Panc1 (cell line): ENCODE measurements at regions not wholly inside any gene's neighbourhood (a gene's known extent, or its start where the extent isn't known, plus 50 kb on each side); places are given as distances from the start of the nearest gene placed in this dataset.

ENCODE experiments used
- ATAC-seq: fragments of 200-7000 bp; cut with Tn5 transposase; 2 replicates; pipeline ENCODE4 v1.9.1; 2020; ENCODE audit warnings: mild to moderate bottlenecking, moderate library complexity
- BruUV-seq: library from RNA; stranded (reverse); fragments of 400-500 nt; replicated peaks from 2 replicates; lab custom pipeline; 2021; lab: Mats Ljungman, UMichigan
- CTCF ChIA-PET: fragments of 300-600 bp; sonication (Branson Sonifier 250); formaldehyde crosslinking; loops from one replicate; lab custom pipeline; 2022; ENCODE audit warnings: antibody characterized with exemption; lab: Charles Lee
- POLR2A ChIA-PET: fragments of 300-600 bp; sonication (Branson Sonifier 250); formaldehyde crosslinking; loops from one replicate; lab custom pipeline; 2022; ENCODE audit warnings: antibody characterized with exemption; lab: Charles Lee
- DNase-seq: peaks from one replicate; pipeline ENCODE4 v3.0.0-alpha.2; 2010; ENCODE audit warnings: low read depth, low spot score
- H3K27ac ChIP-seq: 2 replicates; pipeline ENCODE4 v1.5.1; 2011; ENCODE audit warnings: mild to moderate bottlenecking, low read length, inconsistent platforms
- H3K27me3 ChIP-seq: fragments of 200-500 bp; sonication (Bioruptor generic); 2 replicates; pipeline ENCODE4 v1.6.0; 2014; ENCODE audit warnings: low read length, inconsistent platforms; ENCODE audit not compliant: control insufficient read depth, insufficient read depth
- H3K36me3 ChIP-seq: fragments of 200-500 bp; sonication (Bioruptor generic); 2 replicates; pipeline ENCODE4 v1.5.1; 2014; ENCODE audit warnings: inconsistent platforms, mild to moderate bottlenecking, low read length, moderate library complexity; ENCODE audit not compliant: control insufficient read depth, insufficient read depth
- H3K4me1 ChIP-seq: 2 replicates; pipeline ENCODE4 v1.5.1; 2011; ENCODE audit warnings: inconsistent platforms, mild to moderate bottlenecking, low read length, moderate library complexity; ENCODE audit not compliant: control insufficient read depth, insufficient read depth
- H3K4me3 ChIP-seq, 2 experiments: 2 replicates each; pipeline ENCODE4 v1.5.1; 2011 to 2012; ENCODE audit warnings: low read depth in 2 of 2, low read length in 2 of 2, mild to moderate bottlenecking in 2 of 2, inconsistent platforms in 1 of 2, moderate library complexity in 1 of 2
- H3K9me3 ChIP-seq: fragments of 200-500 bp; sonication (Bioruptor generic); 2 replicates; pipeline ENCODE4 v1.5.1; 2014; ENCODE audit warnings: low read depth, mild to moderate bottlenecking, inconsistent platforms, low read length, moderate library complexity; ENCODE audit not compliant: control insufficient read depth, insufficient read depth
- CTCF ChIP-seq: fragments of 450-650 bp; IDR thresholded peaks from 2 replicates; pipeline ENCODE4 v1.5.1; 2017; ENCODE audit warnings: mild to moderate bottlenecking
- POLR2AphosphoS5 ChIP-seq: IDR thresholded peaks from 2 replicates; pipeline ENCODE4 v1.6.1; 2012; ENCODE audit warnings: mild to moderate bottlenecking, low read depth, low read length, moderate library complexity
- REST ChIP-seq, 2 experiments: IDR thresholded peaks; 2 replicates each; pipeline ENCODE4 v1.6.1; 2011 to 2012; ENCODE audit warnings: low read depth in 2 of 2, control low read depth in 1 of 2, low read length in 1 of 2, mild to moderate bottlenecking in 1 of 2, moderate library complexity in 1 of 2; ENCODE audit not compliant: insufficient read depth in 1 of 2
- SIN3A ChIP-seq: IDR thresholded peaks from 2 replicates; pipeline ENCODE4 v1.6.1; 2012; ENCODE audit warnings: low read depth, mild to moderate bottlenecking, low read length, moderate library complexity, borderline replicate concordance; ENCODE audit not compliant: insufficient read depth
- TCF7L2 ChIP-seq: IDR thresholded peaks from 2 replicates; pipeline ENCODE4 v1.6.1; 2011; ENCODE audit warnings: mild to moderate bottlenecking, low read depth, low read length, inconsistent platforms
- in situ Hi-C: cut with HindIII; loops from 2 replicates; pipeline ENCODE4 v1.10.0; 2016; ENCODE audit warnings: low sequenced_read_pairs, low pct_unique_long_range_greater_than_20kb
- intact Hi-C: fragments of 100-400 bp; cut with micrococcal nuclease; formaldehyde crosslinking; loops from one replicate; pipeline ENCODE4 v1.10.0; 2022; ENCODE audit not compliant: unreplicated experiment

DNA sequence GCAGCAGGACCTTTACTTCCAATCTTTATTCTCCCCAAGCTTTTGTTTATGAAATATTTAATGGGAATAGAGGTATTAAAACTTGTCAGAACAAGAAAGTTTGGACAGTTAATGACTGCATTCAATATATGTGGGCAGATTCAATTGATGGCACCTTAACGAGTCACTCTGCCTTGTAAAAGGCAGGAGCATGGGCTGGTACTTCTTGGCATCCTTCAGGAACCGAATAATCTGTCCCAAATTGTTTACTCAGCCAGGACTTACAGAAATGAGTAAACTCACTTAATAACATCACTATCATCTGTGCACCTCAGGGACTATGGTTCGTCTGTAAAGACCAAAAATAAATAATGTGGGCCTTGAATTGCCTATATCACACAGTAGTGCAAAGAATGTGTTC, 1280.3 kb upstream of the TMEFF2 start:
- no peaks in the 10 kb centered on the region for H3K4me1 ChIP-seq
- DNase-seq (no peak), ATAC-seq (no peak)
- in situ Hi-C loops (no loop called here), intact Hi-C loops (no loop called here)
- BruUV-seq: no TSS peak
- no peak overlapping the region for H3K4me3 ChIP-seq
- TF ChIP-seq TCF7L2 (no peak), SIN3A (no peak), REST (IDR thresholded peaks at IDR 0.05; ENCODE audit: insufficient read depth in 1 of 2, low read depth in 2 of 2, low read length in 1 of 2) (no peak), CTCF (no peak), POLR2AphosphoS5 (no peak)
- H3K27me3 ChIP-seq: no peaks in the 10 kb centered on the region
- POLR2A ChIA-PET: no interaction called here
- no peaks in the 10 kb centered on the region for H3K36me3 ChIP-seq
- CTCF ChIA-PET: no interaction called here
- H3K27ac ChIP-seq: no peak overlapping the region
- H3K9me3 ChIP-seq: no peaks in the 10 kb centered on the region

DNA sequence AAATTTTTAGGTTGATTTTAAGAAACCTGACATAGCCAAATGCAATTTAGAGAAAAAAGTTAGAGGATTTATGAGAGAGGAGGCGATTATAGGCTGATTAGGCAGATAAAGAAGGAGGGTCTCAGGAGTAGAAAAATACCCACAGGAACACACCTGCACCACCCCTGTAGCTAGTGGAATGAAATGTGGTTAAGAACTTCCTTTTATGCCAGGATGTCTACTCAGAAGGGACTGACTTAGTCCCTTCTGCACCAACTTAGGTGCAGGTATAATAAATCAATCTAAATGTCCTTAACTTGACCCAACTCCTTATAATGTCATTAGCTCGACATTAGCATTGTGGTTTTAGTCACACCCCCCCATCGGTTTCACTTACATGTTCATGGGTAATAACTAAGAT, 1274.5 kb upstream of the TMEFF2 start:
- in situ Hi-C loops: no loop called here
- CTCF ChIA-PET: no interaction called here

More for the DNA sequence above, 1274.5 kb upstream of the TMEFF2 start:
- Histone ChIP-seq H3K4me3 (no peak overlapping the region), H3K36me3 (no peaks in the 10 kb centered on the region), H3K4me1 (no peaks in the 10 kb centered on the region), H3K27ac (no peak overlapping the region), H3K27me3 (no peaks in the 10 kb centered on the region), H3K9me3 (no peaks in the 10 kb centered on the region; the same call in 1 of the 2 replicates)
- intact Hi-C loops: no loop called here
- no TSS peak for BruUV-seq
- ATAC-seq: no peak
- POLR2A ChIA-PET: no interaction called here
- no peak for TF ChIP-seq SIN3A
- TF ChIP-seq CTCF: no peak
- TF ChIP-seq TCF7L2: no peak
- TF ChIP-seq POLR2AphosphoS5: no peak
- TF ChIP-seq REST (IDR thresholded peaks at IDR 0.05; ENCODE audit: insufficient read depth in 1 of 2, low read depth in 2 of 2, low read length in 1 of 2): no peak
- no peak for DNase-seq
